NCI-H2196 treated with DMSO at 0.1 percent for 48 hours (cell line): ENCODE measurements at regions not wholly inside any gene's neighbourhood (a gene's known extent, or its start where the extent isn't known, plus 50 kb on each side); places are given as distances from the start of the nearest gene placed in this dataset.
"Not testable (repeated sequence)": the region's sequence is repeated elsewhere in the genome, so short reads cannot be mapped to it uniquely, and the experiment has no call there.

Source experiments
- DNase-seq: peaks from one replicate; lab custom pipeline; 2025; ENCODE audit not compliant: unreplicated experiment; lab: John Stamatoyannopoulos, UW

DNA sequence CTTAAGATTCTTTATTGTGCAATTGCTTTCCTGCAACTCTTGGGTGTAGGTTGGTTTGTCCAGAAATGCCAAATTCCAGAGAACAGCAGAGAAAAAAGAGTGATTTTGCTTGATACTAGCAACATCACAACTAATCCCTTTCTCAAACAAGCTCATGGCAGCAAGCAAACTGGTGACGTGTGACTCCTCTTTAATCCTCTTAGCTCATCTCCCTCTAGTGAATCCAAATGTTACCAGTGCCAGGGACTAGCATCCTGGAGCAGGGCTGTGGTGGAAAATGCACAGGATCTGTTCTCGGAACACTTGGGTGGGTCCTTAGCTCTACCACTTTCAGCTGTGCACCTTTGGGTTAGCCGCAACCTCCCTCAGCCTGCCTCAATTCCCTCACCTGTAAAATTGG lies 204.0 kb upstream of the CCL2 start:
- no peak for DNase-seq

DNA sequence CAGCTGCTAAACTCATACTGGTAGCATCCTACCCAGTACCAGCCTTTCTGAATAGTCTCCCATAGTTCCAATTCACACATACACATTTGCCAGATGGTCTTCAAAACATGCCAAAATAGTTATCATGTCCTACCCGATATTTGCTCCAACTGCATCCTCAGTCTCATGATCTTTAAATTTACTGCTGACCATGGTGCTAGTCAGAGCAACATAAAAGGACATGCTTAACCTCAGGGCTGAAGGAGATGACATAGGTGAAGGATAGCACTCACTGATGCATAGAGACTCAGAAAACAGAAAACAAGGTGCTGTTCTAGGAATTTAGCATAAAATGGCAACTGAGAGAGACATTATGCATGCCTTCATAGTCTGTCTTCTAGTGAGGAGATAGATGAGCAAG lies 200.6 kb upstream of the CCL2 start:
- DNase-seq, result no peak

DNA sequence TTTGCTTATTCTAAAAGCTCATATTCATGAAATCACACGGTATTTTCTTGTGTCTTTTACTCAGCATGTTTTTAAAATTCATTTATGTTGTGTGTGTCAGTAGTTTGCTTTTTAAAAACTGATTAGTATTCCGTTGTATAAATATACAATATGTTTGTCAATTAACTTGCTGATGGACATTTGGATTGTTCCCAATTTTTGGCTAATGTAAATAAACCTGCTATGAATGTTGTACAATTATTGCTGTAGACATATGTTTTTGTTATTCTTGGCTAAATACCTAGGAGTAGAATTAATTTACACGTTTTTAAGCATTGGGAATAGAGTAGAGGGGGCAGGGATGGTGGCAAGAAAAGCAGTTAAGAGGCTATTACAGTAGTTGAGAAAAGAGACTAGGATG lies 199.5 kb upstream of the CCL2 start:
- DNase-seq, result no peak

DNA sequence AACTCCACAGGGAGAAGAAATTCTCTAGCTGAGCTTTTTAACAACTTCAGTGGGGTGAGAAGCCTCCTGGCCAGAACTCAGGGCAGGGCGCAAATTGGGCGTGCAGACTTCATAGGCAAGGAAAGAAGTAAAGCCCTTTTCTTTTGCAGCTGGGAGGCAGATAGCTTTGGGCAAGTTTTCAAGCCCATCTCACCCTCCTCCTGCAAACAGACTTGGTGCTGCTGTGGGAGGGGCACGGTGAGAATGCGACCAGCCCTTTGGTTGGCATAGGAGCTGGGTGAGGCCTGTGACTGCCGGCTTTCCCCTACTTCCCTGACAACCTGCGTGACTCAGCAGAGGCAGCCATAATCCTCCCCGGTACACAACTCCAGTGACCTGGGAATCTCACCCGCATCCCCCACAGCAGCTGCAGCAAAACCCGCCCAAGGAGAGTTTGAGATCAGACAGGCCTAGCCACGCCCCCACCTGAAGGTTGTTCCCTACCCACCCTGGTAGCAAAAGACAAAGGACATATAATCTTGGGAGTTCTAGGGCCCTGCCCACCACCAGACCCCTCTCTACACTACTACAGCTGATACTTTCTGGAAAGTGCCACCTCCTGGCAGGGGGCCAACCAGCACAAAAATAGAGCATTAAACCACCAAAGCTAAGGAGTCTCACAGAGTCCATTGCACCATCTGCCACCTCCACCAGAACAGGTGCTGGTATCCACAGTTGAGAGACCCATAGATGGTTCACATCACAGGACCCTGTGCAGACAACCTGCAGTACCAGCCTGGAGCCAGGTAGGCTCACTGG lies 195.5 kb upstream of the CCL2 start:
- no peak for DNase-seq

DNA sequence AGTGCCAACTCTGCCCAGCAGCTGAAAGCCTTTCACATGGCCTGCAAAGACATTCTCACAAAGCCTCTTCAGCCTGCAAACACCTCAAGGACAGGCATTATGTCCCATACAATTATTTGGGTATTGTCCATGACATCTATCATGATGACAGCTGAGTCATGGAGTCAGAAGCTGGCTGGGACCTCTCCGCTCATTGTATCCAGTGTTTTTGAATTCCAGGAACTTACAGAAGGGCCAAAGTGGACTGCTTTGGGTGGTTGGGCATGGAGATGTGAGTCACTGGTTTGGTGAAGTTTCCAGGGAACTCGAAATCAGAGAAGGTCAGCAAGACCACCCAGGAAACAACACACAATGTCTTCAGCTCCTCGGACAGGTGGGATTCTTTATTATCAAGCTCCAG lies 188.6 kb upstream of the CCL2 start:
- no peak for DNase-seq

DNA sequence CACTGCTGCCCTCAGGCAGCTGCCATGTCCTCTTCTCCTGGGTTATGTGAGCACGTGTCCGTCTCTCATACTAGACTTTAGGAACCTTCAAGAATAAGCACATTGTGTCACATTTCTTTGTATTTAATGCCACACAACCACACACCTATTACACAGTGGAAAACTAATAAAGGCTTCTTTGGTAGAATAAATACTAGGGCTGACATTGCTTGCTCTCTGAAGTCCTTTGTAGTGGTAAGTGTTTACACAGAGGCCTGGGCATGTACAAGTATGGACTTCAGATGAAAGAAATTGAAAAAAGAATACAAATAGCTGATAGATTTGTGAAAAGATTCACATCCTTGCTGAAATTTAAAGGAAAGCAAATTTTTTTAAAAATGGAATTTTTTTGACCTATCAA lies 188.1 kb upstream of the CCL2 start:
- DNase-seq, result no peak

DNA sequence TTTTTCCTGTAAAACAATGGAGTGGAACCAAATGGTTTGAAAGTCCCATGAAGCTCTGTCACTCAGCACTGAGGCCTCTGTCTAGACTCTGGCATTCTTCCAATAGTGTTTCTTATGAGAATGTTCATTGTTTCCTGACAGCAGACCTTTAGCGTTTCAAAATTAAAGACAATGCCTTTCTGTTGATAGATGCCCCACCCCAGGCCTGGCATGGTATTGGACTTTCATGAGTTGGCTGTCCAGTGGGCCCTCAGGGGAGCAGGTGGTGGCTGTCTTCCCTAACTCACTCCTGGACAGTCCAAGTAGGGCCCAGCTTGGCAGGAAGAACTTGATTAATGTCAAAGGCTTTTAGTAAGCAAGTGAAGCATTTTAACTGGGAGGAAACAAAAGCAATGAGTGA lies 186.5 kb upstream of the CCL2 start:
- DNase-seq, result no peak

DNA sequence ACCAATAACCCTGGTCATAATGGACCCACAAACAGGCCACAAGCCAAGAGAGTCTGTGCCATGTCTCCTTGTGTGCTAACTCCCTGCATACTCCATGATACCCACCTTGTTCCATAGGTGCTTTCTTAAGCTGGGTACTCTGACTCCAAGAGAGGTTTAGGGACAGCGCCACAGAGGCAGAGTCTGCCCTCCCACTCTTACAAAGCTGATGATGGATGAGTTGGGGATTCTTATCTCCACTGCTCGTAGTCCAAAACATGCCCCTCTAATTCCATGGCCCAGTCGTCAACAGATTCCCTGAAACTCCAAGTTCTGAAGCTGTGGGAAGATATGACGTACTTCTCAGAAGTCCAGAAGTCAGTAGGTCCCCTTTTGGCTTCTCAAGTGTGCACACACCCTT lies 184.4 kb upstream of the CCL2 start:
- DNase-seq, result no peak

DNA sequence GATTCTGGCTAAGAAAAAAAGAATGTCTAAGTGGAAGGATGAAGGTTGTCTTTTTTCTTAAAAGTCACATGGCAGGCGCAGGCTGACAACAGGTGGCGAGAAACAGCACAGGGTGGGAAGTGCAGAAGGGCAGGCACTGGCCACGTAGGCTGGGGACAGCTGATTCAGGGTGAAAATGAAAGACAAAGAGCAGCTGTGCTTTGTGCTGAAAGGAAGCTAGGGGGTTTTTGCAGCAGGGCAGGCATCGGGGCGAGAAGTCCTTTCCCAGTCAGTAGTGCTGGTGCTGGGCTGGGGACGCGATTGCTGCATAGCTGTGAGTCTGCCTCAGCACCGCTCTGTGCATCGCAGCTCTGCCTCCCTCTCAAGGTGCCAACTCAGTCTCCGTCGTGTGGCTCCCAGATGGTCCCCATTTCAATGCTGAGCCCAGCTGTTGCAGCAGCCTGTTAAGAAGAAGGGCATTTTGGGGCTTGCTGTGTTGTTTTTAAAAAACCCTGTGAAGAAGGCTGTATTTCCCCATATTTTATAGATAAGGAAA lies 183.1 kb upstream of the CCL2 start:
- DNase-seq, result no peak

DNA sequence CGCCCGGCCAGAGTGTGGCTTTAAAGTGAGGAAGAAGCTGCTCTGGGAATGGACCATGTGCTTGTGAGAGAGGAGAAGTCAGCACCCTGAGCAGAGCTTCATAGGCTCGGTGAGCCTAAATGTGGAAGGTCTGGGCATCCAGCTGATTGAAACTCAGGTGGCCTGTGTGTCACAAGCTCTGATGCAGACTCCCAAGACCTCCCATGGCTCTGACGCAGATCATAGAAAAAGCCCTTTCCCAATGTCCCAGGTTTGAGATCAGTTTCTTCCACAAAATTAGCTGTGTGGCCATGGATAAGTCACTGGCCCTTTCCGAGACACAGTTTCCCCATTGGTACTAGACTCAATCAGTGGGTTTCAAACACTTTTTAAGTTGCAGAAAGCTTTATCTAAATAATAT lies 180.0 kb upstream of the CCL2 start:
- DNase-seq, result no peak

DNA sequence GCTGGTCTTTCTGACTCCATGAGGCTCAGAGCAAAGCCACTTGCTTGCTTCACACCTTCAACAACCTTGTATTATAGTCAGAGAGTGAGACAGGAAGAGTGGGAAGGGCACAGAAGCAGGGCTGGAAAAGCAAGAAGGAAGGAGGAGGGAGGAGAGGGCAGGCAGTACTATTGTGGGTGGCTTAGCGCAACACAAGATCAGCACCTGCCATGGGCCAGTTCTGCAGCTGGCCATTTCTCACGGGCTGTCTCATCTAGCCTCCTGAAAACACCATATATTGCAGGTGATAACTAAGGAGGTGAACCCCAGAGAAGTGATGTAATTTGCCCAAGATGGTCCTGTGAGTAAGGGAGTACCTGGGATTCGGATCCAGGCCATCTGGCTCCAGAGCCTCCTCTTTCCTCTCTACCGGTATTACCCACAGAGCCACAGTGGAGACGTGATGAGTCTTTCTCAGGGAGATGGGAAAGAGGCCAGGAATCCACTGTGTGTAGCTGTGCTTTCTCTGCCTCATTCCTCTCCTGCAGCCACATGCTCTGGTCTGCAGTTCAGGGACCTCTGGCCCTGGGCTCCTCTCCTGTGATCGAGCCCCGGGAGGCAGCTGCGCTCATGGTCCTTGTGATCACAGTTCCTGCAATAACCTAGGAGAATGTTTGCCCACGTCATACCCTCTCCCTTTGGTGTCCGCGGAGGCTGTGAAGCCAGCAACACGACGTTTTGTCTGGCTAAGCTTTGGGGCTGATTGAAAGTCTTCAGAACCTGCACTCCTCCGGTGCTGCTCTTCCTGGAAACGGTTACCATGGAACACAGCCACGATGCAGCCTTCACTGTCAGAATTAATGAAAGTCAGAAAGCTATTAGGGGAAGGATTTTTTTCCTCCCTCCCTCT lies 178.1 kb upstream of the CCL2 start:
- no peak for DNase-seq

DNA sequence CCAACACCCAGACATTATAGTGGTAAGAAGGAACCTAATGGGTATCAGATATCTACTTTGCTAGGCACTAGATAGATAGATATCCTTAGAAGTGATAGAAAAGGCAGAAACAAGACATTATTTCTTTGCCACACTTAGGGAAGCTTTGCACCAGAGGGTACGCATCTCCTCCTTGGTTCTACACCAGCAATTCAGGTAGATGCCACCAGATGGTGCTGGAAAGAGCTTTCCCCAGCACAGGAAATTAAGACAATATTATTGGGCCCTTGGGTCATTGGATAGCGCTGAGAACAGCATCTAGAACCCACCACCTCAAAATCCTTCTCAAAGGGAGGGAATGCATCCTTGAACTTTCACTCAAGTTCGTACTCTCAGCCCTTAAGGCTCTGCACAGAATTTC lies 173.8 kb upstream of the CCL2 start:
- DNase-seq, result no peak

DNA sequence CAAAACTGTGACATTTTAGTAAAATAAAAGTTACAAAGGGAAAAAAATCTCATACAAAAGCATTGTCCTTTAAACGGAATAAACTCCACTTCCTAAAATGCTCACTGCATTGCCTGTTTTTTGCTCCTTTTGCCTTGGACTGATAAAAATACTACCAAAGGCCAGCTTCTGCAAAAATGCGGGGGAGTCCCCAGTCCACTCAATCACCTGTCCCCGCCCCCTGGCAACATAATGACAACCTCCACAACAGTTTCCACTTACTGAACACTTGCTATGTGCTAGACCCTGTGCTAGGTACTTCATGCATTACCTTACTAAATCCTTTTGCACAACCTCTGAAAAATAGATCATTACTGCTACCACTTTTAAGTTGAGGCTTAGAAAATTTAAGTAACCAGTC lies 172.7 kb upstream of the CCL2 start:
- no peak for DNase-seq

DNA sequence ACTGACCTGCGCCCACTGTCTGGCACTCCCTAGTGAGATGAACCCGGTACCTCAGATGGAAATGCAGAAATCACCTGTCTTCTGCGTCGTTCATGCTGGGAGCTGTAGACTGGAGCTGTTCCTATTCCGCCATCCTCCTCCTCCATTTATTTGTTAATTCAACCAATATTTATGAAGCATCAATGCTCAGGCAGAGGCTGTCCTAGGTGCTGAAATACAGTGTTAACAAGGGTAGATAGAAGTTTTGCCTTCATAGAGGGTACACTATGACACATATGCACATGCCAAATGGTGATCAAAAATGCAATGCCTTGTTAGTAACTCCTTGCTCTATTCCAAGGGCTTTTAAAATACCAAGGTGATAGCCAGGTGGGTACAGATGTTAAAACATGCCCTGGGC lies 166.0 kb upstream of the CCL2 start:
- DNase-seq, result not testable (repeated sequence)

DNA sequence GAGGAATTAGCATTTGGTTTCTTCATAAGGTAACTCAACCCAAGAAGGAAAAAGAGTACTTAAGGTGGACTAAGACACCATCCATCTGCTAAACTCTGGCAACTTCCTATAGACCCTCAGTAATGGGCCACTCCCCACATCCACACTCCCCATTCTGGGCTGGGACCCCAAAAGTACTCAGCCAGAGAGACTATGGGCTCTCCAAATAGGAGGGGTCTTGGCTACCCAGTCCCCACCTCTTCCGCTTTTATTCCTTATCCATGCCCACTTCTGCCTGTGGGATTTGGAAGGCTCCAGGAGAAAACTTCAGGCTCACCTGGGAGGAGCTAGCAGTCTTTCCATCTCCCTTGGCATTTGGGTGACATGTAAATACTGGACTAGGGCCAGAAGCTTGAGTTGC lies 164.5 kb upstream of the CCL2 start:
- no peak for DNase-seq

DNA sequence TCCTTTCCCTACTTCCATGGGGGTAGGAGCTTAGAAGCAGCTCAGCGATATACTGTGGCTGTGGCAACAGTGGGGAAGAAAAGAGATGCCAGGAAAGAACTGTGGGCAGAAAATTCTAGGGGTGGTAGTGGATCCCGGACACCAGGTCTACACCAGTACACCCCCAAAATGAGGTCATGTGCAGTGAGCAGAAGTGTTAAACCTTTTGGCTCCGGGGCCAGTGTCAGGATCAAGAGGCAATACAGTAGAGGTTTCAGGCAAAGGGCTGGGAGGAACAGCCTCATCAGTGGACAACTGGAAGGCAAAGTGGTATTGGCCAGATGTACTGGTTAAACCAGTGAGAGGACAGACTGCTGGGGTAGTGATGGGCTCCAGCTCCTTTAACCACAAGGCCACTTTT lies 163.1 kb upstream of the CCL2 start:
- no peak for DNase-seq

DNA sequence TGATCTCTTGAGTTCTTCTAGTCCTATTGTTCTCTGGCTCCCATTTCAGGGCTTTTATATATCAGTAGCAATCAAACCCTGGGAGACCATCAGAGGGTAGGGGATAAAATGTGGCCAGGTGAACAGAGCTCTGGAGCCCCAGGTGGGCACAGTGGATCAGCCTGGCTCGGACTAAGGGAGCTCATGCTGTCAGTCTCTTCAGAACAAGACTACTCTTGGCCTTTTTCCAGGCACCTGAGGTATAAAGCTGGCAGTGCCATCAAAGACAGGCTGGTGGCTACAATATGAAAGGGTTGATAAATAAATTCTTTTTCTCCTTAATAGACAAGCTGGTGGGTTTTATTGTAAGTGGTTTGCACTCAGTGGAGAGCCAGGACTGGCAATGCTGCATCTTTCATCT lies 160.0 kb upstream of the CCL2 start:
- no peak for DNase-seq

DNA sequence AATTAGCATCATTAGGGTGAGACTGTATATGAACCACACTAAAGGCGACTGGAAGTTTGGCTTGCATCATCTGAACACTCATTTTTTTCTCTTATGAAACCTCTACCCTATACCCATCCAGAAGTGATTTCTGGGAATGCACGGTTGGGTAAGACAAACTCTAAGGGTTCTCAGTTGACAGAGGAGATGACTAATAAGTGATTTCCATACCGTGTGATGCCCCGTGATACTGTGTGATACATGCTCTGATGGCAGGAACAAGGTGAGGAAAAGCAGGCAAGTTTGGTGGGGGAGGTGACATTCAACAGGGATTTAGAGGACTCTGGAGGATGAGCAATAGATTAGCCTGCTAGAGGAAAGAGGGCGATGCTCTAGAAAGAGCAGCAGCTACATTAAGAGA lies 156.4 kb upstream of the CCL2 start:
- DNase-seq, result no peak

DNA sequence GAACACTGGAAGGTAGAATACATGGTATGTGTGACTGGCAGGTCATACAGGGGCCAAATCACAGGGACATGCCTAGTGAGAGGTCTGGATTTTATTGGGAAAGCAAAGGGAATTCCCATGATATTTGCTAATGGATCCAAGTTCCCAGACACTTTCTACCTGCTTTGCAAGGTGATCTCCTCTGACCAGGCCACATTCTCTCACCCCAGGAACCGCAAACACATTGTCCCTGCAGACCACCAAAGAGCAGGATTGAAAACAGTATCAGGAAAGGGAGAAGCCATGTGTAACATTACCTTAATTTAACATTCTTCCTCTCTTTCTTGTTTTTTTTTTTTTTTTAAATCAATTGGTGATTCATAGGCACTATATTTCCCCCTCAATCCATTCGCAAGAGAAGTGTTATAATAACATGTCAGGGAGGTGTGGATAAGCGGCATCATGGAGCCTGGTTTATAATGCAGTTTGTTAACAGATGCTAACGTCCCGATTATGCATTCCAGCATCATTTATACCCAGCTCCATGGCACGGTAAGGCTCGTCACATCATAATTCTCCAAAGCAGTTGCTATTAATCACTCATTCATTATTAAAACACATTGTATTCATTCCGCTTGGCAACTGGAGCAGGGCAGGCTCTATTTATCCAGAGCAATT lies 155.1 kb upstream of the CCL2 start:
- DNase-seq, result no peak

DNA sequence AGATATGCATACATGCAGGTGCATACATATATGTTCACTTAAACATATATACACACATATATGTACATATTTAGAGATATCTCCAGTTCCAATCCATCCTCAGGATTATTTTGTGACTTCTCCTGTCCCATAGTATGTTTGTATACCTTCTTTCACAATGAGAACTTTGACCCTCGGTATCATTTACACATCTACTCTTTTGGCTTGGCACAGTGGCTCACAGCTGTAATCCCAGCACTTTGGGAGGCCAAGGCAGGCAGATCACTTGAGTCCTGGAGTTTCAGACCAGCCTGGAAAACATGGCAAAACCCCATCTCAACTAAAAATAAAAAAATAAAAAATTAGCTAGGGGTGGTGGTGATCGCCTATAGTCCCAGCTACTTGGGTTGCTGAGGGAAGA lies 148.1 kb upstream of the CCL2 start:
- DNase-seq, result no peak

DNA sequence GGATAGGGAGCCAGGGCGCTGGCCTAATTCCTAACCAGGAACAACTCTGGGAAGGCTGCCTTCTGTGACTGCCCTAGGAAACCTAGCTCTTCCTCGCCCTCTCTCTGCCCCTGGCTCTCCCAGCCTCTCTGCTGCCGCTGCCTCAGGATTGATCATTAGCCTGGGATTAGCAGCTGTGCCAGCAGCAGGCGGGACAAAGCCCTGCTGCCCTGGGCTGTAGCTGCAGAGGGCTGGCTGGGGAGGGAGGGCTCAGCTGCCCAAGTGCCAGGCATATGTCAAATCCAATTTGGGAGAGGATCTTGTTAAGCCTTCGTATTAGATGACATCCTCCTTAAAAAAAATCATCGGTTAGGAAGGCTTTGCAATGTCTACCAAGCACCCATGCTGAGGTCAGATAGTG lies 144.8 kb upstream of the CCL2 start:
- DNase-seq, result no peak

DNA sequence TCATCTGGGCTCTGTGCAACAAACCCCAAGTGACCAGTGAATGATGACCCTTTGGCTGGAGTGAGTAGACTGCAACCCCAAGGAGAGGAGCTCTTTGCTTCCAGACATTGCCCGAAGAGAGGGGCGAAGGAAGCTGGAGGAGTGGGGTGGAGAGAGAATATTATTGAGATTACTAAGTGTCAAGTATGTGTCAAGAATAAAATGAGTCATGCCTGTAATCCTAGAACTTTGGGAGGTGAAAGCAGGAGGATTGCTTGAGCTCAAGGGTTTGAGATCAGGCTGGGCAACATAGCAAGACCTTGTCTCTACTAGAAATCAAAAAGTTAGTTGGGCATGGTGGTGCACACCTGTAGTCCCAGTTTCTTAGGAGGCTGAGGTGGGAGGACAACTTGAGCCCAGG lies 142.0 kb upstream of the CCL2 start:
- DNase-seq, result no peak
